ENCODE measurements at regions not wholly inside any gene's neighbourhood (a gene's known extent, or its start where the extent isn't known, plus 50 kb on each side); places are given as distances from the start of the nearest gene placed in this dataset.

DNA sequence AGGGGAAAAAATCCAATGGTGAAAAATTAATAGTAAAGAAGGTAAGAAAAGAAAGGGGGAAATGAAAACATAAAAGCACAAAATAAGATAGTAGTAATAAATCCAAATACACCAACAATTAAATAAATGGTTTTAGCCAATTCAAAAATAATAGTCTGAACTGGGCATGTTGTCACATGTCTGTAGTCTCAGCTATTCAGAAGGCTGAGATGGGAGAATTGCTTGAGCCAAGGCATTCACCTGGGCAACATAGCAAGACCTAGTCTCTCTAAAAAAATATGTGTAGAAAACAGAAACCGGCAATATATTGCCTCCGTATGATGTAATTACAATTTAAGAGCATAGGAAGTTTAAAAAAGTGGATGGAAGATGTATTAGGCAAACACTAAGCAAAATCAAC, 311.3 kb upstream of the FERMT1 start:
- no peaks in the 10 kb centered on the region for H4K20me1 ChIP-seq (ENCODE audit: insufficient read depth)
- no peak overlapping the region for H2AFZ ChIP-seq (ENCODE audit: low read depth, low read length)
- H3K9me2 ChIP-seq (ENCODE audit: insufficient read depth, low read length), result no peaks in the 10 kb centered on the region
- H3K4me2 ChIP-seq (ENCODE audit: low read length), result no peak overlapping the region
- no peaks in the 10 kb centered on the region for H3K9me3 ChIP-seq (ENCODE audit: low read length)
- no peak for TF ChIP-seq EP300 (conservative IDR thresholded peaks at IDR 0.05; ENCODE audit: poor library complexity, severe bottlenecking)
- no peak for TF ChIP-seq MXI1 (conservative IDR thresholded peaks at IDR 0.05; ENCODE audit: poor library complexity, severe bottlenecking)
- no peak for TF ChIP-seq POLR2AphosphoS5 (IDR thresholded peaks at IDR 0.05)
- no peaks in the 10 kb centered on the region for H3K79me2 ChIP-seq (replicated peaks; ENCODE audit: insufficient read depth, low read length)
- H3F3A ChIP-seq (ENCODE audit: insufficient read depth, low read length, poor library complexity, severe bottlenecking), result no peaks in the 10 kb centered on the region
- H3K9ac ChIP-seq (ENCODE audit: low read length), result no peak overlapping the region
- no peaks in the 10 kb centered on the region for H3K36me3 ChIP-seq (ENCODE audit: insufficient read depth, low read length)
- no peaks in the 10 kb centered on the region for H3K27me3 ChIP-seq (ENCODE audit: insufficient read depth, low read depth, low read length)
- H3K4me3 ChIP-seq (ENCODE audit: low read length), result no peak overlapping the region
- H3K27ac ChIP-seq (ENCODE audit: low read length), result no peak overlapping the region

DNA sequence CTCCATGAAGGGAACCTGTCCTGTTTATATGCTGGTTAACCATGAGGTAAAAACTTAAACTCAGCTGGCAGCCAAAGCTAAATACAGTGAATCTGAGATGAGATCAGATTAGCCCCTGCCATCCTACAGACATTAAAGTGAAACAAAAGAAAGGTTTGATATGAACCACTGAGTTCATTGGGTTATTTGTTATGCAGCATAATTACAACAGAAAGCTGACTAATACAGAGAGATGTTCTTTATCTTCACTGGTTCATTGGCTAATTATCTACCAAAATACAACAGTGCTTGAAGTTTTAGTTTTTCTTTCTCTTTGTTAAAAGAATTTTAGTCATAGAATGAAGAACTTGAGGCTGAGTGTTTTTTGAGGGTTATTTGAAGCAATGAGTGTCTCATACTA, 307.6 kb upstream of the FERMT1 start:
- H3K4me2 ChIP-seq (ENCODE audit: low read length), result no peak overlapping the region
- no peak overlapping the region for H3K4me3 ChIP-seq (ENCODE audit: low read length)
- H3F3A ChIP-seq (ENCODE audit: insufficient read depth, low read length, poor library complexity, severe bottlenecking), result no peaks in the 10 kb centered on the region

More for the DNA sequence above, 307.6 kb upstream of the FERMT1 start:
- H3K27ac ChIP-seq (ENCODE audit: low read length), result no peak overlapping the region
- no peaks in the 10 kb centered on the region for H4K20me1 ChIP-seq (ENCODE audit: insufficient read depth)
- H3K9ac ChIP-seq (ENCODE audit: low read length), result no peak overlapping the region
- H3K79me2 ChIP-seq (replicated peaks; ENCODE audit: insufficient read depth, low read length), result no peaks in the 10 kb centered on the region
- no peaks in the 10 kb centered on the region for H3K36me3 ChIP-seq (ENCODE audit: insufficient read depth, low read length)
- H3K9me2 ChIP-seq (ENCODE audit: insufficient read depth, low read length), result no peaks in the 10 kb centered on the region
- no peaks in the 10 kb centered on the region for H3K27me3 ChIP-seq (ENCODE audit: insufficient read depth, low read depth, low read length)
- TF ChIP-seq EP300 (conservative IDR thresholded peaks at IDR 0.05; ENCODE audit: poor library complexity, severe bottlenecking) (no peak), POLR2AphosphoS5 (IDR thresholded peaks at IDR 0.05) (no peak), RAD21 (conservative IDR thresholded peaks at IDR 0.05) (no peak), EZH2 (IDR thresholded peaks at IDR 0.05; ENCODE audit: borderline replicate concordance, insufficient read depth, low read length, poor library complexity, severe bottlenecking) (no peak), SMC3 (conservative IDR thresholded peaks at IDR 0.05; ENCODE audit: poor library complexity) (no peak), TAF1 (IDR thresholded peaks at IDR 0.05; ENCODE audit: low read depth) (no peak), MXI1 (conservative IDR thresholded peaks at IDR 0.05; ENCODE audit: poor library complexity, severe bottlenecking) (no peak)
- TF ChIP-seq, protein P1, sequence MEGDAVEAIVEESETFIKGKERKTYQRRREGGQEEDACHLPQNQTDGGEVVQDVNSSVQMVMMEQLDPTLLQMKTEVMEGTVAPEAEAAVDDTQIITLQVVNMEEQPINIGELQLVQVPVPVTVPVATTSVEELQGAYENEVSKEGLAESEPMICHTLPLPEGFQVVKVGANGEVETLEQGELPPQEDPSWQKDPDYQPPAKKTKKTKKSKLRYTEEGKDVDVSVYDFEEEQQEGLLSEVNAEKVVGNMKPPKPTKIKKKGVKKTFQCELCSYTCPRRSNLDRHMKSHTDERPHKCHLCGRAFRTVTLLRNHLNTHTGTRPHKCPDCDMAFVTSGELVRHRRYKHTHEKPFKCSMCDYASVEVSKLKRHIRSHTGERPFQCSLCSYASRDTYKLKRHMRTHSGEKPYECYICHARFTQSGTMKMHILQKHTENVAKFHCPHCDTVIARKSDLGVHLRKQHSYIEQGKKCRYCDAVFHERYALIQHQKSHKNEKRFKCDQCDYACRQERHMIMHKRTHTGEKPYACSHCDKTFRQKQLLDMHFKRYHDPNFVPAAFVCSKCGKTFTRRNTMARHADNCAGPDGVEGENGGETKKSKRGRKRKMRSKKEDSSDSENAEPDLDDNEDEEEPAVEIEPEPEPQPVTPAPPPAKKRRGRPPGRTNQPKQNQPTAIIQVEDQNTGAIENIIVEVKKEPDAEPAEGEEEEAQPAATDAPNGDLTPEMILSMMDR (IDR thresholded peaks at IDR 0.05; ENCODE audit: poor library complexity, severe bottlenecking), result no peak
- TF ChIP-seq, protein P2, sequence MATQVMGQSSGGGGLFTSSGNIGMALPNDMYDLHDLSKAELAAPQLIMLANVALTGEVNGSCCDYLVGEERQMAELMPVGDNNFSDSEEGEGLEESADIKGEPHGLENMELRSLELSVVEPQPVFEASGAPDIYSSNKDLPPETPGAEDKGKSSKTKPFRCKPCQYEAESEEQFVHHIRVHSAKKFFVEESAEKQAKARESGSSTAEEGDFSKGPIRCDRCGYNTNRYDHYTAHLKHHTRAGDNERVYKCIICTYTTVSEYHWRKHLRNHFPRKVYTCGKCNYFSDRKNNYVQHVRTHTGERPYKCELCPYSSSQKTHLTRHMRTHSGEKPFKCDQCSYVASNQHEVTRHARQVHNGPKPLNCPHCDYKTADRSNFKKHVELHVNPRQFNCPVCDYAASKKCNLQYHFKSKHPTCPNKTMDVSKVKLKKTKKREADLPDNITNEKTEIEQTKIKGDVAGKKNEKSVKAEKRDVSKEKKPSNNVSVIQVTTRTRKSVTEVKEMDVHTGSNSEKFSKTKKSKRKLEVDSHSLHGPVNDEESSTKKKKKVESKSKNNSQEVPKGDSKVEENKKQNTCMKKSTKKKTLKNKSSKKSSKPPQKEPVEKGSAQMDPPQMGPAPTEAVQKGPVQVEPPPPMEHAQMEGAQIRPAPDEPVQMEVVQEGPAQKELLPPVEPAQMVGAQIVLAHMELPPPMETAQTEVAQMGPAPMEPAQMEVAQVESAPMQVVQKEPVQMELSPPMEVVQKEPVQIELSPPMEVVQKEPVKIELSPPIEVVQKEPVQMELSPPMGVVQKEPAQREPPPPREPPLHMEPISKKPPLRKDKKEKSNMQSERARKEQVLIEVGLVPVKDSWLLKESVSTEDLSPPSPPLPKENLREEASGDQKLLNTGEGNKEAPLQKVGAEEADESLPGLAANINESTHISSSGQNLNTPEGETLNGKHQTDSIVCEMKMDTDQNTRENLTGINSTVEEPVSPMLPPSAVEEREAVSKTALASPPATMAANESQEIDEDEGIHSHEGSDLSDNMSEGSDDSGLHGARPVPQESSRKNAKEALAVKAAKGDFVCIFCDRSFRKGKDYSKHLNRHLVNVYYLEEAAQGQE (IDR thresholded peaks at IDR 0.05; ENCODE audit: borderline replicate concordance), result no peak
- no peak overlapping the region for H2AFZ ChIP-seq (ENCODE audit: low read depth, low read length)
- H3K9me3 ChIP-seq (ENCODE audit: low read length), result no peaks in the 10 kb centered on the region
